ENCODE measurements at regions not wholly inside any gene's neighbourhood (a gene's known extent, or its start where the extent isn't known, plus 50 kb on each side); places are given as distances from the start of the nearest gene placed in this dataset.
"Not testable (repeated sequence)": the region's sequence is repeated elsewhere in the genome, so short reads cannot be mapped to it uniquely, and the experiment has no call there.

DNA sequence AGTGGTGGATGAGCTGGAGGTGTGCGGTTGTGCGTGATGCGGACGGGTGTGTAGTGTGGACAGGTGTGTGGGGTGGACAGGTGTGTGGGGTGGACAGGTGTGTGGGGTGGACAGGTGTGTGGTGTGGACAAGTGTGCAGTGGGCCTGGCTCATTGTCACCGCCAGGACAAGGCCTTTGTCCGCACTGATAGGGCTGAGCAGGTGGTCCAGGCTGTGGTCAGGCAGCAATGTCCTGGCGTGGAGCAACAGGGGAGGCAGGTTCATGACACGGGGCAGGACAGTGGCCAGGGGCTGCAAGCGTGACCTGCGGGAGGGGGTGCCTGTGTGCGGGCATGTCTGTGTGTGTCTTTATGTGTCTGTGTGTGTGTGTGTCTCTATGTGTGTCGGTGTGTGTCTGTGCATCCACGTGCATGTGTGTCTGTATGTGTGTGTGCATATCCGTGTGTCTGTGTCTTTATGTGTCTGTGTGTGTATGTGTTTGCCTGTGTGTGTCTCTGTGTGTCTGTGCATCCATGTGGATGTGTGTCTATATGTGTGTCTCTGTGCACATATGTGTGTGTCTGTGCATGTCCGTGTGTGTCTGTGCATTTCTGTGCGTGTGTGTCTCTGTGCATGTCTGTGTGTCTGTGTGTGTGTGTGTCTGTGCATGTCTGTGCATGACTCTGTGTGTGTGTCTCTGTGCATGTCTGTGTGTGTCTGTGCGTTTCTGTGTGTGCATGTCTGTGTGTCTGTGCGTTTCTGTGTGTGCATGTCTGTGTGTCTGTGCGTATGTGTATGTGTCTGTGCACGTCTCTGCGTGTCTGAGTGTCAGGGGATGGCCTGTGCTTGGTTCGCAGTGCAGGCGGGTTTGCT lies 161.0 kb downstream of the TMEM121 start:
- DNase-seq (ENCODE audit: insufficient read length, low spot score); FAIRE-seq: not testable (repeated sequence)

DNA sequence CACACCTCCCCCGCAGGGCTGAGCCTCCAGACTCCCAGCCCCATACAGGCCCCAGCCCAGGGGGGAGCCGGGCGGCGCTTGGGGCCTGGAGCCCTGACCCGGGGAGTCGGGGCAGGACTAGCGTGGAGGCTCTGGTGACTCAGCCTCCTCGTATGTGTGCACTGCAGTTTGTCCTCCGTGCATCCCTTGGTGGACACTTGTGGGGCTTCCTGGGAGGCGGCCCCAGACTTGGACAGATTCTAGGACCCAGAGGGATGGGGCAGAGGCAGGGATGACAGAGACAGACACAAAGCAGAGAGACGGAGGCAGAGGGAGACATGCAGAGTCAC lies 161.6 kb downstream of the TMEM121 start:
- not testable (repeated sequence) for DNase-seq (ENCODE audit: insufficient read length, low spot score)

DNA sequence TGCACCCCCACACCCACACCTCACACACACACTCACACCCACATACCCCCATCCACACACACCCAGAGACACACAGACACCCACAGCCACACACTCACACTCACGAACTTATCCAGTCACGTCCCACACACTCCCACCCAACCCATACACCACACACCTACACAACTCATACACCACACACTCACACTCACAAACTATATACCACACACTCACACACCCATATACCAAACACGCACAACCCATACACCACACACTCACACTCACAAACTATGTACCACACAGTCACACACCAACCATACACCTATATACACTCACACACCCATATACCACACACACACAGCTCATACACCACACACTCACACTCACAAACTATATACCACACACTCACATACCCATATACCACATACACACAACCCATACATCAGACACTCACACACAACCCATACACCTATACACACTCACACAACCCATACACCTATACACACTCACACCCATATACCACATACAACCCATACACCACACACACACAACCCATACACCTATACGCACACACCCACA lies 162.4 kb downstream of the TMEM121 start:
- not testable (repeated sequence) for FAIRE-seq; DNase-seq (ENCODE audit: insufficient read length, low spot score)

More for the DNA sequence above, 161.6 kb downstream of the TMEM121 start:
- not testable (repeated sequence) for FAIRE-seq

DNA sequence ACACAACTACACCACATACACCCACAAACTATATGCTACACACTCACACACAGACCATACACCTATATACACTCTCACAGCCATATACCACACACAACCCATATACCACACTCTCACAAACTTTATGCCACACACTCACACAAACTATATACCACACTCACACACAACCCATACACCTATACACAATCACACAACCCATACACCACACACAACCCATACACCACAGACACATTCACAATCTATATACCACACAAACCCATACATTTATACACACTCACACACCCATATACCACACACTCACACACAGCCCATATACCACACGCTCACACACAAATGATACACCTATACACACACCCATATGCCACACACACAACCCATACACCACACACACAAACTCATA lies 163.3 kb downstream of the TMEM121 start:
- FAIRE-seq (no peak), DNase-seq (ENCODE audit: insufficient read length, low spot score) (no peak)
- TF ChIP-seq, protein P1, sequence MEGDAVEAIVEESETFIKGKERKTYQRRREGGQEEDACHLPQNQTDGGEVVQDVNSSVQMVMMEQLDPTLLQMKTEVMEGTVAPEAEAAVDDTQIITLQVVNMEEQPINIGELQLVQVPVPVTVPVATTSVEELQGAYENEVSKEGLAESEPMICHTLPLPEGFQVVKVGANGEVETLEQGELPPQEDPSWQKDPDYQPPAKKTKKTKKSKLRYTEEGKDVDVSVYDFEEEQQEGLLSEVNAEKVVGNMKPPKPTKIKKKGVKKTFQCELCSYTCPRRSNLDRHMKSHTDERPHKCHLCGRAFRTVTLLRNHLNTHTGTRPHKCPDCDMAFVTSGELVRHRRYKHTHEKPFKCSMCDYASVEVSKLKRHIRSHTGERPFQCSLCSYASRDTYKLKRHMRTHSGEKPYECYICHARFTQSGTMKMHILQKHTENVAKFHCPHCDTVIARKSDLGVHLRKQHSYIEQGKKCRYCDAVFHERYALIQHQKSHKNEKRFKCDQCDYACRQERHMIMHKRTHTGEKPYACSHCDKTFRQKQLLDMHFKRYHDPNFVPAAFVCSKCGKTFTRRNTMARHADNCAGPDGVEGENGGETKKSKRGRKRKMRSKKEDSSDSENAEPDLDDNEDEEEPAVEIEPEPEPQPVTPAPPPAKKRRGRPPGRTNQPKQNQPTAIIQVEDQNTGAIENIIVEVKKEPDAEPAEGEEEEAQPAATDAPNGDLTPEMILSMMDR (IDR thresholded peaks at IDR 0.05; ENCODE audit: insufficient read depth, missing control alignments), result no peak

DNA sequence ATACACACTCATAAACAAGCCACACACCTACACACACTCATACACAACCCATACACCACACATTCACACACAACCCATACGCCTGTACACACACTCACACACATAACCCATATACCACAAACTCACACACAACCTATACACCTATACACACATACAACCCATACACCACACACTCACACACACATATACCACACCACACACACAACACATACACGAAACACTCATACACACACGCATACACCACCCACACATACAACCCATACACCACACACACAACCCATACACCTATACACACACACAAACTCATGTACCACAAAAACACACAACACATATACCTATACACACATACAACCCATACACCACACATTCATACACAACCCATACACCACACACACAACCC lies 164.3 kb downstream of the TMEM121 start:
- no peak for DNase-seq (ENCODE audit: insufficient read length, low spot score)
- no peak for FAIRE-seq
- TF ChIP-seq, protein P1 (IDR thresholded peaks at IDR 0.05; ENCODE audit: insufficient read depth, missing control alignments), result no peak

DNA sequence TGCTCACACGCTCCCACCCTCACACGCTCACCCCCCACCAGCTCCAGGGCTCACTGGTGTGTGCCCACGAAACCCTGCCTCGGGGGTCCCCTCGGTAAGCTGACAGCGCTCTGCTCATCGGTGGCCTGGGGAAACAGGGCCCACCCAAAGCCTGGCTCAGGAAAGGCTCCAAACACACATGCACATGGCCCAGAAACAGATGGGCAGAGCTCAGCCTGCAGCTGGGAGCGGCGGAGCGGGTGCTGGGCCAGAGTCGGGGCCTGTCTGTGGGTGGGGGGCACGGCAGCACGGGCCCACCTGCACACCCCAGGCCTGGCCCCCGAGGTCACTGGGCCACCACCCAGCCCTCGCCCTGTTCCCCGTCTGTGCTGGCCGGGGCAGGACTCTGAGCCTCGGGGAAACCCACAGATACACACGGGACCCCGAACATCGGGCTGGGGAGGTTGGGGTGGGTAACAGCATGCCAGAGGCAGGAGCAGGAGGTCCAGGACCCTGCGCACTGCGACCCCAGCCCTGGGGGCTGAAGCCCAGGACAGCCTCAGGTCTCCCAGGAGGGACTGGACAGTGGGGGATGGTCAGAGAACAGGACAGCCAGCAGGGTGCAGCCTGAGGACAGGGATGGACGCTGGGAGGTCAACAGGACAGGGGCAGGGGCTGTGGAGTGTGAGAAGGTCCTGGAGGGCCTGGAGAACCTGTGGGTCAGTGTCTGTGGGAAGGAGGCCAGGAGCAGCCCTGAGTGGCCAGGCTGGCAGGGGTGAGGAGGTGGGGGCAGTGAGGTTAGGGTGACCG lies 165.1 kb downstream of the TMEM121 start:
- DNase-seq (ENCODE audit: insufficient read length, low spot score); FAIRE-seq: not testable (repeated sequence)

DNA sequence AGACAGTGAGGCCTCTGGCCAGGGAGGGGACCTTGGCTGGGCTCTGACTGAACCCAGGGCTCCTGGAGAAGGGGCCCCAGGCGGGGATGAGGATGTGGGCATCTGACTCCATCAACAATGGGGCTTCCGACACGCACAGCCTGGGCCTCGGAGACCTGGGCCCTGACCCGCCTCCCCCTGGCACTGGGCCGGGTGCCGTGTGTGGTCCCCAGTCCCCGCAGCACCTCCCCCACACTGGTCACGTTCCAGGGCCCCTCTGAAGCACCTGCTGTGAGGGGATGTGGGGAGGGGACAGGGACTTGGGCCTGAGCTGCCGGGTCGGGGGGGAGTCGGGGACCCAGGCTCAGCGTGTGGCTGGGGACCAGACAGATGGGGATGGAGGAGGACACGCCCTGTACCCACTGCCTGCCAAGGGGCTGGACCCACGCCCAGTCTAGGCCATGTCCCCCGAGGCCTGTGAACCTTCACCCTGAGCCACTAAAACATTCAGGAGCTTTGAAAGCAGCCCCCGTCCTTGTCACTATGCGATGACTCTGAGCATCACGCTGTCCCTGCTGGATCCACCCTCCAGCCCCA lies 165.8 kb downstream of the TMEM121 start:
- not testable (repeated sequence) for FAIRE-seq

DNA sequence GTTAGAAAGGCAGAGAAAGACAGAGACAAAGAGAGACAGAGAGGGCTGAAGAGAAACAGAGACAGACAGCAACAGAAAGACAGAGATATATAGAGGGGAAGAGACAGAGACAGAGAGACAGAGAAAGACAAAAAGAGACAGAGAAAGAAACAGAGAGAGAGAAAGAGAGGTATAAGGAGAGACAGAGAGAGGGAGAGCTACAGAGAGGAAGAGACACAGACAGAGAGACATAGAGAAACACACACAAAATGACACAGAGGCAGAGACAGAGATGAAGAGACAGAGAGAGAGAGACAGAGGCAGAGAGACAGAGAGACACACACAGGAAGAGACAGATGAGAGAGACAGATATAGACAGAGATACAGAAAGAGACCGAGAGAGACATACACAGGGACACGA lies 168.6 kb downstream of the TMEM121 start:
- no peak for DNase-seq (ENCODE audit: insufficient read length, low spot score)
- no peak for FAIRE-seq
- TF ChIP-seq, protein P1 (IDR thresholded peaks at IDR 0.05; ENCODE audit: insufficient read depth, missing control alignments), result no peak

More for the DNA sequence above, 165.8 kb downstream of the TMEM121 start:
- DNase-seq (ENCODE audit: insufficient read length, low spot score), result not testable (repeated sequence)

DNA sequence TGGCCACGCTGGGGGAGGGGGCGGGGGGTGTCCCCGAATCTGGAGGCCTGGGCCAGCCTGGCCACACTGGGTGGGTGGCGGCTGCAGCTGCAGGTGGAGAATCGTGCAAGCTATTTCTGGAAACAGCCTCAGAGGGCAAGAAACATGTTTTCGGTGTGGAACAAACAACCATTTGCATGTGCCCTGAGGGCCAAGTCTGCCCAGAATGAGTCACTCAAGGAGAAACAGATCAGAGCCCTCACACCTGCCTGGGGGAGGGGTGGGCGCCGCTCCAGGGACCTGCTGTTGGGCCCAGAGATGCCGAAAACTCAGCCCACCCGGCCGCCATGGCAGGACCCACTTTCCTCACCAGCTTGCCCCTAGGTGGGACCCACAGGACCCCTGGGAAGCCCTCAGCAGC lies 170.0 kb downstream of the TMEM121 start:
- not testable (repeated sequence) for FAIRE-seq

DNA sequence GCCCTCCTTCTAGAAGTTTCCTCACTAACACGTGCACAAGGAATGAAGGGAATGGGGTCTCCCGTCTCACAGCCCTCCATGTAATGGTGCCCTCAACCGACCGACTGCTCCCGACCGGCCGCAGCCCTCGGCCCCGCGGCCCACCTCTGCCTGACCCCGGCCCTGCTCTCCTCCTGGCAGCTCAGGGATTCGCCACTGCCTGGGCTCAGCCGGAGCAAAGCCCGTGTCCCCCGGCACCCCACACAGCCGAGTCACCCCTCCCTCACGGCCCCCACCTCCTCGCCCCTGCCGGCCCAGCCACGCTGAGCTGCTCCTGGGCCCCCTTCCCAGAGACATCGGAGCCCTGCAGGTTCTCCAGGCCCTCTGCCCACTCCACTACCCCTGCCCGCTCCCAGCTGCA lies 171.0 kb downstream of the TMEM121 start:
- FAIRE-seq; DNase-seq (ENCODE audit: insufficient read length, low spot score): not testable (repeated sequence)

More for the DNA sequence above, 170.0 kb downstream of the TMEM121 start:
- DNase-seq (ENCODE audit: insufficient read length, low spot score), result not testable (repeated sequence)

DNA sequence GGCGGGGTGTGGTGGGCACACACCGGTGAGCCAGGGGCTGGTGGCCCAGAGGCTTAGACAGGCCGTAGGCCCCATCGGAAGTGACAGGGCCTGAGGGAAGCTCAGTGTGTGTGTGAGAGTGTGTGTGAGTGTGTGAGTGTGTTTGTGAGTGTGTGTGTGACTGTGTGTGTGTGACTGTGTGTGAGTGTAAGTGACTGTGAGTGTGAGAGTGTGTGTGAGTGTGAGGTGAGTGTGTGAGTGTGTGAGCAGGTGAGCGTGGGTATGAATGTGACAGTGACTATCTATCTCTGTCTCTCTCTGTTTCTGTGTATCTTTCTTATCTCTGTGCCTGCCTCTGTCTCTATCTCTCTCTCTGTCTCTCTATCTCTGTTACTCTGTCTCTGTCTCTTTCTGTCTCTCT lies 171.6 kb downstream of the TMEM121 start:
- not testable (repeated sequence) for FAIRE-seq

DNA sequence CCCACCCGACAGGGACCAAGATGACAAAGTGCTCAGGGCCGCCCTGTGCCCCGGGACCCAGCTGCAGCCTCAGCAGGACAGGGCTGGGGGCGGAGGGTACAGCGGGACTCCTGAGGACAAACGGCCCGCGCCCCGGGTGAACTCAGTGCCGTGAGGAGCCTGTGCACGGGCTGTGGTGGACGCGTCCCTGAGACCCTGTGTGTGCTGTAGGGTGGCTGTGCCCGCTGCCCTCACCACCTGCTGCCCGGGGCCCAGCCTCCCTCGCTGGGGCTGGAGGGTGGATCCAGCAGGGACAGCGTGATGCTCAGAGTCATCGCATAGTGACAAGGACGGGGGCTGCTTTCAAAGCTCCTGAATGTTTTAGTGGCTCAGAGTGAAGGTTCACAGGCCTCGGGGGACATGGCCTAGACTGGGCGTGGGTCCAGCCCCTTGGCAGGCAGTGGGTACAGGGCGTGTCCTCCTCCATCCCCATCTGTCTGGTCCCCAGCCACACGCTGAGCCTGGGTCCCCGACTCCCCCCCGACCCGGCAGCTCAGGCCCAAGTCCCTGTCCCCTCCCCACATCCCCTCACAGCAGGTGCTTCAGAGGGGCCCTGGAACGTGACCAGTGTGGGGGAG lies 172.7 kb downstream of the TMEM121 start:
- not testable (repeated sequence) for FAIRE-seq; DNase-seq (ENCODE audit: insufficient read length, low spot score)

More for the DNA sequence above, 171.6 kb downstream of the TMEM121 start:
- DNase-seq (ENCODE audit: insufficient read length, low spot score), result not testable (repeated sequence)

DNA sequence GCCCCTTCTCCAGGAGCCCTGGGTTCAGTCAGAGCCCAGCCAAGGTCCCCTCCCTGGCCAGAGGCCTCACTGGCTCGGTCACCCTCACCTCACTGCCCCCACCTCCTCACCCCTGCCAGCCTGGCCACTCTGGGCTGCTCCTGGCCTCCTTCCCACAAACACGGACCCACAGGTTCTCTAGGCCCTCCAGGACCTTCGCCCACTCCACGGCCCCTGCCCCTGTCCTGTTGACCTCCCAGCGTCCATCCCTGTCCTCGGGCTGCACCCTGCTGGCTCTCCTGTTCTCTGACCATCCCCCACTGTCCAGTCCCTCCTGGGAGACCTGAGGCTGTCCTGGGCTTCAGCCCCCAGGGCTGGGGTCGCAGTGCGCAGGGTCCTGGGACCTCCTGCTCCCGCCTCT lies 173.3 kb downstream of the TMEM121 start:
- DNase-seq (ENCODE audit: insufficient read length, low spot score); FAIRE-seq: not testable (repeated sequence)

DNA sequence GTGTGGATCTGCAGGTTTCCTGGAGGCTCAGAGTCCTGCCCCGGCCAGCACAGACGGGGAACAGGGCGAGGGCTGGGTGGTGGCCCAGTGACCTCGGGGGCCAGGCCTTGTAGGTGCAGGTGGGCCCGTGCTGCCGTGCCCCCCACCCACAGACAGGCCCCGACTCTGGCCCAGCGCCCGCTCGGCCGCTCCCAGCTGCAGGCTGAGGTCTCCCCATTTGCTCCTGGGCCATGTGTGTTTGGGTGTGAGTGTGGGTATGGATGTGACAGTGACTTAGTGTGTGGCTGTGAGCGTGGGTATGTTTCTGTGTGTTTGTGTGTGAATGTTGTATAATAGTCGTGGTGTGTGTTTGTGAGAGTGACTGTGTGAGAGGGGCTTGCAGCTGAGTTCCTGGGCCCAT lies 173.8 kb downstream of the TMEM121 start:
- FAIRE-seq; DNase-seq (ENCODE audit: insufficient read length, low spot score): not testable (repeated sequence)
